ENCODE measurements at regions not wholly inside any gene's neighbourhood (a gene's known extent, or its start where the extent isn't known, plus 50 kb on each side); places are given as distances from the start of the nearest gene placed in this dataset.

- TF ChIP-seq EZH2phosphoT487 (IDR thresholded peaks at IDR 0.05; ENCODE audit: insufficient read depth, low read depth) (no peak), EZH2 (IDR thresholded peaks at IDR 0.05; ENCODE audit: insufficient read depth, poor library complexity, severe bottlenecking) (no peak)
Measured at GRCh38 chr3:77873598-77873997, 833.7 kb downstream of the ROBO2 start.

Measured in GM23248 (cell line).